Endothelial cell of umbilical vein (primary cell): ENCODE measurements at regions not wholly inside any gene's neighbourhood (a gene's known extent, or its start where the extent isn't known, plus 50 kb on each side); places are given as distances from the start of the nearest gene placed in this dataset.

ENCODE experiments used
- BruUV-seq: library from RNA; stranded (reverse); fragments of 400-500 nt; replicated peaks from 2 replicates; lab custom pipeline; 2021; lab: Mats Ljungman, UMichigan
- CTCF ChIA-PET: fragments of 300-600, 350-600 bp; sonication (Branson Sonifier 250); formaldehyde crosslinking; loops from one replicate; lab custom pipeline; 2021; ENCODE audit warnings: antibody characterized with exemption, inconsistent platforms; lab: Charles Lee
- POLR2A ChIA-PET: fragments of 300-600, 350-600 bp; sonication (Branson Sonifier 250); formaldehyde crosslinking; loops from one replicate; lab custom pipeline; 2021; ENCODE audit warnings: antibody characterized with exemption, inconsistent platforms; lab: Charles Lee
- DNase-seq: peaks from one replicate; pipeline ENCODE4 v3.0.0-alpha.2; 2011; ENCODE audit warnings: low read depth, low spot score
- FAIRE-seq: peaks from 2 replicates; lab custom pipeline; 2011; peaks lifted over from hg19 to GRCh38; lab: Jason Lieb, UNC
- H2AFZ ChIP-seq: 2 replicates; pipeline ENCODE4 v1.6.0; 2012; ENCODE audit warnings: low read depth, low read length, control low read depth, inconsistent platforms
- H3K27ac ChIP-seq: 2 replicates; pipeline ENCODE4 v1.5.1; 2011; ENCODE audit warnings: low read depth, mild to moderate bottlenecking, control low read depth, low read length, moderate library complexity; ENCODE audit not compliant: insufficient read depth
- H3K27me3 ChIP-seq, 2 experiments: 2 replicates each; pipeline versions ENCODE4 v1.6.0 to v1.6.1; 2011; ENCODE audit warnings: low read length in 2 of 2, mixed read lengths in 1 of 2; ENCODE audit not compliant: control insufficient read depth in 2 of 2, insufficient read depth in 2 of 2
- H3K36me3 ChIP-seq, 2 experiments: 2 replicates in 1 of 2; 3 replicates in 1 of 2; pipeline ENCODE4 v1.5.1; 2011; ENCODE audit warnings: low read length in 2 of 2, mild to moderate bottlenecking in 1 of 2, moderate library complexity in 1 of 2; ENCODE audit not compliant: control insufficient read depth in 2 of 2, insufficient read depth in 2 of 2; ENCODE audit errors: extremely low read depth in 1 of 2
- H3K4me1 ChIP-seq: 3 replicates; pipeline ENCODE4 v1.5.1; 2011; ENCODE audit warnings: mild to moderate bottlenecking, low read length; ENCODE audit not compliant: control insufficient read depth, insufficient read depth; ENCODE audit errors: extremely low read depth
- H3K4me2 ChIP-seq: 2 replicates; pipeline ENCODE4 v1.6.1; 2011; ENCODE audit warnings: low read length, control low read depth, mixed read lengths; ENCODE audit not compliant: insufficient read depth
- H3K4me3 ChIP-seq, 3 experiments: fragments of 200-600 bp in 1 of 3; sonication (generic), shearing (Covaris generic) in 1 of 3; replicated peaks in 1 of 3; 2 replicates each; pipeline ENCODE4 v1.5.1; 2011 to 2016; ENCODE audit warnings: control low read depth in 3 of 3, low read length in 3 of 3, mild to moderate bottlenecking in 2 of 3, inconsistent platforms in 1 of 3, low read depth in 1 of 3, moderate library complexity in 1 of 3; ENCODE audit not compliant: insufficient read depth in 1 of 3
- H3K79me2 ChIP-seq: 2 replicates; pipeline ENCODE4 v1.6.0; 2012; ENCODE audit warnings: low read length, inconsistent platforms; ENCODE audit not compliant: control insufficient read depth, insufficient read depth
- H3K9ac ChIP-seq: replicated peaks from 2 replicates; pipeline ENCODE3; 2011; ENCODE audit warnings: low read length, control low read depth; ENCODE audit not compliant: insufficient read depth; ENCODE audit errors: extremely low read depth
- H3K9me1 ChIP-seq: replicated peaks from 3 replicates; pipeline ENCODE4 v1.6.0; 2011; ENCODE audit warnings: mild to moderate bottlenecking, low read length; ENCODE audit not compliant: control insufficient read depth, insufficient read depth; ENCODE audit errors: extremely low read depth
- H3K9me3 ChIP-seq: replicated peaks from 2 replicates; pipeline ENCODE4 v1.5.1; 2012; ENCODE audit warnings: low read length, inconsistent platforms; ENCODE audit not compliant: control insufficient read depth, insufficient read depth
- H4K20me1 ChIP-seq: replicated peaks from 2 replicates; pipeline ENCODE3; 2011; ENCODE audit warnings: mild to moderate bottlenecking, low read length; ENCODE audit not compliant: control insufficient read depth, insufficient read depth; ENCODE audit errors: extremely low read depth
- EZH2 ChIP-seq: IDR thresholded peaks from 2 replicates; pipeline ENCODE4 v1.6.1; 2012; ENCODE audit warnings: borderline replicate concordance, low read depth, mild to moderate bottlenecking, moderate library complexity, low read length, inconsistent platforms; ENCODE audit not compliant: severe bottlenecking
- FOS ChIP-seq: IDR thresholded peaks from 2 replicates; pipeline ENCODE4 v1.6.1; 2011; ENCODE audit warnings: mild to moderate bottlenecking, low read length, moderate library complexity, borderline replicate concordance; ENCODE audit not compliant: insufficient read depth
- GATA2 ChIP-seq: IDR thresholded peaks from 2 replicates; pipeline ENCODE4 v1.7.0; 2011; ENCODE audit warnings: low read depth, mild to moderate bottlenecking, moderate library complexity, mixed read lengths, low read length; ENCODE audit not compliant: insufficient read length, insufficient read depth
- JUN ChIP-seq: IDR thresholded peaks from 2 replicates; pipeline ENCODE4 v1.6.1; 2011; ENCODE audit warnings: borderline replicate concordance, low read depth; ENCODE audit not compliant: insufficient read length, insufficient read depth
- MYC ChIP-seq: IDR thresholded peaks from one replicate; pipeline ENCODE4 v1.6.1; 2011; ENCODE audit warnings: mild to moderate bottlenecking, low read depth, low read length
- POLR2A ChIP-seq: IDR thresholded peaks from 2 replicates; pipeline ENCODE4 v1.6.1; 2012; ENCODE audit warnings: low read depth, mild to moderate bottlenecking, control low read depth, low read length
- POLR2AphosphoS5 ChIP-seq: IDR thresholded peaks from 2 replicates; pipeline ENCODE4 v1.6.1; 2012; ENCODE audit warnings: low read depth, mild to moderate bottlenecking, control low read depth, low read length, moderate library complexity; ENCODE audit not compliant: insufficient read depth
- dilution Hi-C: fragments of 300-500 bp; cut with MboI; formaldehyde crosslinking; loops from one replicate; pipeline ENCODE4 v1.15.0; 2019; ENCODE audit warnings: low sequenced_read_pairs; ENCODE audit not compliant: extremely low pct_ligation_motif_present
- intact Hi-C: fragments of 100-400 bp; cut with micrococcal nuclease; formaldehyde crosslinking; loops from one replicate; pipeline ENCODE4 v1.10.0; 2022
- TF ChIP-seq, protein P1 (sequence below), 2 donors: IDR thresholded peaks; 1 replicate in 1 of 2; 2 replicates in 1 of 2; pipeline ENCODE4 v1.5.1; 2011; ENCODE audit warnings: low read length in 2 of 2, mild to moderate bottlenecking in 2 of 2, moderate library complexity in 2 of 2, control low read depth in 1 of 2, inconsistent platforms in 1 of 2, low read depth in 1 of 2; ENCODE audit not compliant: insufficient read depth in 1 of 2; ENCODE audit errors: extremely low read depth in 1 of 2
- TF ChIP-seq, protein P2 (sequence below): IDR thresholded peaks from 2 replicates; pipeline ENCODE4 v1.6.1; 2011; ENCODE audit not compliant: insufficient read depth, insufficient read length

DNA sequence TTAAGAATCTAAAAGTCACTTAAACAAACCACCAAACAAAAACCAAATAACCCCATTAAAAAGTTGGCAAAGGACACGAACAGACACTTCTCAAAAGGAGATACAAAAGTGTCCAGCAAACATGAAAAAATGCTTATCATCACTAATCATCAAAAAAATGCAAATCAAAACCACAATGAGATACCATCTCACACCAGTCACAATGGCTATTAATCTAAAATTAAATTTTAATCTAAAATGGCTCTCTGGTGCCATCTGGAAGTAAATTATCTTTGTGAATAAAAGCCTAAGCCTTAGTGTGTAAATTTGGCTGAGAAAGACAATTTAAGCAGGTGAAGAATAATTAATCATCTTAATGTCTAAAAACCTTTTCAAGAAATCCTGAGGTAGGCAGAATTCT lies 204.5 kb upstream of the PPFIA2 start:
- Histone ChIP-seq H3K4me2 (no peak overlapping the region), H3K4me1 (no peaks in the 10 kb centered on the region), H3K36me3 (no peaks in the 10 kb centered on the region), H3K9ac (no peak overlapping the region), H3K9me1 (no peaks in the 10 kb centered on the region), H3K27ac (no peak overlapping the region), H2AFZ (no peak overlapping the region), H3K27me3 (no peaks in the 10 kb centered on the region), H3K79me2 (no peaks in the 10 kb centered on the region), H3K9me3 (no peaks in the 10 kb centered on the region), H3K4me3 (no peak overlapping the region), H4K20me1 (no peaks in the 10 kb centered on the region)
- ChIA-PET CTCF (no interaction called here), POLR2A (no interaction called here)
- dilution Hi-C loops, result no loop called here
- intact Hi-C loops, result no loop called here
- FAIRE-seq, result no peak
- BruUV-seq, result no TSS peak
- no peak for TF ChIP-seq POLR2A
- TF ChIP-seq POLR2AphosphoS5, result no peak
- no peak for TF ChIP-seq MYC
- DNase-seq, result no peak

DNA sequence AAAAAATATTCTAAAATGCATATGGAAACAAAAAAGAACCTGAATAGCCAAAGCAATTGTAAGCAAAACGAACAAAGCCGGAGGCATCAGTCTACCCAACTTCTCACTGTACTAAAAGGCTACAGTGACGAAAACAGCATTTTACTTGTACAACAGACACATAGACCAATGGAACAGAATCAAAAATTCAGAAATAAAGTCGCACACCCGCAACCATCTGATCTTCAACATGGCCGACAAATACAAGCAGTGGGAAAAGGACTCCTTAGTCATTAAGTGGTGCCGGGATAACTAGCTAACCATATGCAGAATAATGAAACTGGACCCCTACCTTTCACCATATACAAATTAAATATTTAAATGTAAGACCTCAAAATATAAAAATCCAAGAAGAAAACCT lies 203.9 kb upstream of the PPFIA2 start:
- H3K9me1 ChIP-seq, result no peaks in the 10 kb centered on the region
- H3K4me2 ChIP-seq, result no peak overlapping the region
- H3K27ac ChIP-seq, result no peak overlapping the region
- H3K27me3 ChIP-seq, result no peaks in the 10 kb centered on the region
- intact Hi-C loops, result no loop called here
- no peak overlapping the region for H2AFZ ChIP-seq
- no peaks in the 10 kb centered on the region for H4K20me1 ChIP-seq
- H3K4me1 ChIP-seq, result no peaks in the 10 kb centered on the region
- TF ChIP-seq FOS, result no peak
- no peak for TF ChIP-seq POLR2A
- TF ChIP-seq EZH2, result no peak
- no peak for TF ChIP-seq POLR2AphosphoS5
- TF ChIP-seq, protein P1, sequence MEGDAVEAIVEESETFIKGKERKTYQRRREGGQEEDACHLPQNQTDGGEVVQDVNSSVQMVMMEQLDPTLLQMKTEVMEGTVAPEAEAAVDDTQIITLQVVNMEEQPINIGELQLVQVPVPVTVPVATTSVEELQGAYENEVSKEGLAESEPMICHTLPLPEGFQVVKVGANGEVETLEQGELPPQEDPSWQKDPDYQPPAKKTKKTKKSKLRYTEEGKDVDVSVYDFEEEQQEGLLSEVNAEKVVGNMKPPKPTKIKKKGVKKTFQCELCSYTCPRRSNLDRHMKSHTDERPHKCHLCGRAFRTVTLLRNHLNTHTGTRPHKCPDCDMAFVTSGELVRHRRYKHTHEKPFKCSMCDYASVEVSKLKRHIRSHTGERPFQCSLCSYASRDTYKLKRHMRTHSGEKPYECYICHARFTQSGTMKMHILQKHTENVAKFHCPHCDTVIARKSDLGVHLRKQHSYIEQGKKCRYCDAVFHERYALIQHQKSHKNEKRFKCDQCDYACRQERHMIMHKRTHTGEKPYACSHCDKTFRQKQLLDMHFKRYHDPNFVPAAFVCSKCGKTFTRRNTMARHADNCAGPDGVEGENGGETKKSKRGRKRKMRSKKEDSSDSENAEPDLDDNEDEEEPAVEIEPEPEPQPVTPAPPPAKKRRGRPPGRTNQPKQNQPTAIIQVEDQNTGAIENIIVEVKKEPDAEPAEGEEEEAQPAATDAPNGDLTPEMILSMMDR (IDR thresholded peaks at IDR 0.05; ENCODE audit: extremely low read depth in 1 of 2, insufficient read depth in 1 of 2, low read depth in 1 of 2, low read length in 2 of 2), result no peak
- no peak for TF ChIP-seq JUN
- TF ChIP-seq MYC, result no peak
- TF ChIP-seq, protein P2, sequence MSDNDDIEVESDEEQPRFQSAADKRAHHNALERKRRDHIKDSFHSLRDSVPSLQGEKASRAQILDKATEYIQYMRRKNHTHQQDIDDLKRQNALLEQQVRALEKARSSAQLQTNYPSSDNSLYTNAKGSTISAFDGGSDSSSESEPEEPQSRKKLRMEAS, result no peak
- no peak for TF ChIP-seq GATA2
- no peaks in the 10 kb centered on the region for H3K36me3 ChIP-seq
- no peak overlapping the region for H3K4me3 ChIP-seq
- H3K9me3 ChIP-seq, result no peaks in the 10 kb centered on the region
- FAIRE-seq (no peak), DNase-seq (no peak)
- ChIA-PET POLR2A (no interaction called here), CTCF (no interaction called here)
- no peak overlapping the region for H3K9ac ChIP-seq
- no peaks in the 10 kb centered on the region for H3K79me2 ChIP-seq
- dilution Hi-C loops, result no loop called here
- BruUV-seq, result no TSS peak
